T-helper 2 cell treated with Interferon-gamma antibody and Interleukin-4, amounts not matched to agents 100 ng/mL and 5 ng/mL, for 36 hours (primary cell): ENCODE measurements at regions not wholly inside any gene's neighbourhood (a gene's known extent, or its start where the extent isn't known, plus 50 kb on each side); places are given as distances from the start of the nearest gene placed in this dataset.

Source experiments
- intact Hi-C: fragments of 100-400 bp; cut with micrococcal nuclease; formaldehyde crosslinking; loops from one replicate; pipeline ENCODE4 v1.15.1; 2023

DNA sequence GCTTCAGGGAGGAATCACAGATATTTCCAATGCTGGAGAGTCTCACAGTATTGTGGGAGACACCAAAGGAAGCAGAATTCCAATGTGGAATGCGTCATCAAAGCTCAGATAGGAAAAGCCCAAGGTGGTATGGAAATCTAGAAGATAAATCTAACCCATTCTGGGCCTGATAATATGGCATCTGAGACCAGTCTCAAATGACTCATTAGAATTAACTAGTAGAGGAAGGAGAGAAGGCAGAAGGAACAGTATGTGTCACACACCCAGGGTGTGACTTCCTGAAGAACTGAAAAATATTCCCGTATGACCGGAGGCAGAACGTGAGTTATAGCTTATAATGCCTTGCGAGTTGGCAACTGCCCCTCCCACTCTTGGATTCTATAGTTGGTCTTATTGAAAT is 499.2 kb downstream of the PLPP3 start:
- intact Hi-C loops = no loop called here

DNA sequence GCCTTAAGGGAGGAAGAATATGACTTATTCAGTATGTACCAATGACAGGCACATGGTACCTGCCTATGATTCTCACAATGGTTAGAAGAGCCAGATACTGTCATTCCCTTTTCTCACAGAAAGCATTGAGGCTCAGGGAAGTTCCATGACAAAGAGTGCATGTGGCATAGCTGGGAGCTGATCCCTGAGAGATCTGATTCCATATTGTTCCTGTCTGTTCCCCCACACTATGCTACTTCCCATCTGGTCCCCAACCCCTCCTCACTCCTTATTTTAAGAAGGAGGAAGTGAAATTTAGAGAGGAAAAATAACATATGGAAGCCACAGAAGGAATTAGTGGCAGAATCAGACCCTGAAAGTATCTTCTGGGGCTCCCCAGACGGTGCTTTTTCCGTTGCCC is 500.0 kb downstream of the PLPP3 start:
- intact Hi-C loops = no loop called here

GRCh38 chr1:56077206-56077605 is 502.2 kb downstream of the PLPP3 start:
- intact Hi-C loops = no loop called here

DNA sequence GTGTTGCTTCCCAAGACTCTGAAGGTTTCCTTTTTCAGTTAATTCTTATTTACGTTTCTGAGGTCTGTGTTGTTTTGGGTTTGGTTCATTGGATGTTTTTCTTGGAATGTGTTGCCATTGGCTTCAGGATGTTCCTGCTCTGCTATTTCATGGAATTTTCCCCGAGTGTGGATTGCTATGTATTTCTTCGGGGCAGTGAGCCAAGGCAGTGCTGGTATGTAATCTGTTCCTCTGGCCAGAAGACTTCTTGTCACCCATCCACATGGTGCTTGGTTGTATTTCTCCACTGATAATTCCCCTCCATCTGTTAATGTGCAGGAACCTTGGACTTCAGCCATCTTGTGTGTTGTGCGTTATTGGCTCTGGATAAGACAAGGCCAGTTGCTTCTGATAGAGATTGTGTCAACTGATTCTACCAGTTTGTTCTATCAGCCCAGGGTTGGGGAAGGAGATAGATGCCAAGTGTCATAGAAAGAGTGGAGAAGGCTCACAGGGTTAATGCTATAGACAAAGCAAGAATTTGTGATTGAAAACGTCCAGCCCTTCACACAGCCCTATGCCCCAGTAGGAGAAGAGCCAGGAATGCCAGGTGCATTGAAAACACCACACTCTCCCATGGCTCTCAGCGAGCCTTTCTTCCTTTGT is 505.2 kb downstream of the PLPP3 start:
- intact Hi-C loops = no loop called here

- intact Hi-C loops = no loop called here
These were observed 505.8 kb downstream of the PLPP3 start for GRCh38 chr1:56073614-56074006.

DNA sequence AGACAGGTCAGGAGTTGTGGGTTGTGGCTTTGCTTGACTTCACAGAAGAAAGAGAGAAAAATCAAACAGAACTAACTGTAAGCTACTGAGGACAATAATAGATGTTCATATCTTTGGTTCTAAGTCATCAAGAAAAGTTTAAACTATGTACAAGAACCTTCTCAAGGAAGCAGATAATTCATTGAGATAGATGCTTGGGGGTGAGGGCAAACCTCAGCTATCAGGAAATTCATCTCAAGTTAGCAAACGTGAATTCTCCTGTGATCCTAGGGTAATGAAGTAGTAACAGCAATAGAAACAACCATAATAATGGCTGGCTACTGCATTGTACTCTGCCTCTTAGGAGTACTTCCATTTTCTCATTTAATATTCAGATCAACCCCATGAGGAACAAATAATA is 506.2 kb downstream of the PLPP3 start:
- intact Hi-C loops = no loop called here

- intact Hi-C loops = no loop called here
These were observed 507.1 kb downstream of the PLPP3 start for GRCh38 chr1:56072310-56072709.

DNA sequence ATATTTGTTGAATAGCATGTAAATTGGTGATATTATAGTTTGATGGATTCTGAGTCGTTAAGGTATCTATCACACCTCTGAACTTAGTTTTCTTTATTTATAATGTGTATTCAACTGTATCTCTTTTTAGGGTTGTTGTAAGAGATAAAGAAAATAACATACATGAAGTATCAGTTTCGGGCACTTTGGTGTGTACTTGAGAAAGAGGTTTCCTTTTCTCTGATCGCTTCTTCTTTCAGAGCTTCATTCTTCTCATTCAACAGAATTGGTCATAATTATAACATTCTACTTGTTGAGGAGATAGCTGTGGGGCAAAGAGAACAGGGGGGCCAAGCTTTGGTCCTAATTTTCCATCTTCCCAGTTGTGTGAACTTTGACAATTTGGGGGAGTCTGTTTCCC is 508.0 kb downstream of the PLPP3 start:
- intact Hi-C loops = no loop called here

GRCh38 chr1:56070601-56071000 is 508.8 kb downstream of the PLPP3 start:
- intact Hi-C loops = no loop called here

- intact Hi-C loops = no loop called here
These were observed 509.5 kb downstream of the PLPP3 start for GRCh38 chr1:56069824-56070223.

GRCh38 chr1:56068908-56069307 is 510.5 kb downstream of the PLPP3 start:
- intact Hi-C loops = no loop called here

DNA sequence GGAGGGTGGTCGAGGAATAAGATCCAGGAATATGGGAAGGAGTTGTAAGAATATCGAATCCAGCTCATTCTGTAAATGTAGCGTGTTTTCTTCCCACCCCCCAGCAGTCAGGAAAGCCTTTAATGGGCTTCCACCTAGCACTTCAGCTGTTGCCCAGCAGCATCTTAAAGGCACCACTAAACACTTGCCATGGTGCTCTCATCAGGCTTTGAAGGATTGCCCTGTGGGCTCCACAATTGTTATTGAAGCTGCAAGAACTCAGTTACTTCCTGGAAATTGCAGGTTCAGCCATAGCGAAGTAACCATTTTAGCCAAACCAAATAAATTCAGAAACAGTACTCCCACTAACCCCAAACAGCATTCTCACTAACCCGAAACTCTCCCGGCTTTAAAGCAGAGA is 511.2 kb downstream of the PLPP3 start:
- intact Hi-C loops = no loop called here

- intact Hi-C loops = no loop called here
These were observed 513.6 kb downstream of the PLPP3 start for GRCh38 chr1:56065729-56066128.

GRCh38 chr1:56064705-56065104 is 514.7 kb downstream of the PLPP3 start:
- intact Hi-C loops = no loop called here

DNA sequence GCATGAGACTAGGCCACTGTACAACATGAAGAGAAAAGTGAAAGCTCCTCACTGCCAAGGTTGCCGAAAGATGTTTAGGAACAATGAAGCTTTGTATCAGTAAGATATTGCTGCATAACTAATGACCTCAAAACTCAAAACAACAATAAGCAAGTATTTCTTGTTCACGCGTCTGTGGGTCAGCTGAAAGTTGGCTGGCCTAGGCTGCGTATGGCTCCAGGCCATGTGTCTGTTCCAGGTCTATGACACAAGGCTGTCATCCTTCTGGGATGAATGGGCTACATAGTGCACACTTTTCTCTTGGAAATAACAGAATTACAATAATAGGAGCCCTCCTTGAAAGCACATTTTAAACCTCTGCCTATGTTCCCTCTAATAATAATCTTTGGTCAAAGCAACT is 515.9 kb downstream of the PLPP3 start:
- intact Hi-C loops = no loop called here

DNA sequence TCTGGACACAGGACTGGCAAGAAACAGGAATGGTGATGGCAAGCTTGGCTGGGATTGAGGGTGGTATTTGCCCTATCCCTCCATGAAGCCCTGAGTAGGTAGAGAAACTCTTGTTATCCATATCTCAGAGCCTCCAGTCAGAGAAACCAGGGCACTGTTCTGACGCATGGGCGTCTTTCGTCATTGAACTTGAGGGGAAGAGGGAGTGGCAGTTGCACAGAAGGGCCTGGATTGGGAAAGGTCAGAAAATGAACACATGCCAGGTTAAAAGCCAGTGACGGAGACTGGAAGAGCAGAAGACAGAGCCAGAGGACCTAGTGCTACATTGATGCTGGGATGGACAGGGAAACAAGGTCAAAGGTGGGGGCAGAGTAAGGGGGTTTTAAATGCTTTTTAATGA is 516.7 kb downstream of the PLPP3 start:
- intact Hi-C loops = no loop called here

DNA sequence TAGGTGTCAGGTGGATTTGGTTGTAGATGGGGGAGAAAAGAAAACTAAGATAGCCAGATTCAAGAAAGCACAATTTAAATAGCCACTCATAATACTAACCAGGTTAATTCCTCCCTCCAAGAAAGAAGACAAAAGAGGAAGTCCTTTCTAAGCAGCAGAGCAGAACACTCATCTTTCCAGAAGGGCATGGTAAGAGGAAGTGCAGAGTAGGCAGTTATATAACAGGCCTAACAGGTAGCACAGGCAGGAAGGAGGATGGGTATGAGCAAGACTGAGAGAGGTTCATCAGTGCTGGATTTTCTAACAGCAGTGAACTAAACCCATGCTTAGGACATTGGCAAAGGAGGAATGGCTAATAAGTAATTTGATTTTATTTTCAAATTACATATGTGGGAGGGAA is 517.5 kb downstream of the PLPP3 start:
- intact Hi-C loops = no loop called here

- intact Hi-C loops = no loop called here
These were observed 518.5 kb downstream of the PLPP3 start for GRCh38 chr1:56060906-56061305.

GRCh38 chr1:56057466-56058405 is 521.6 kb downstream of the PLPP3 start:
- intact Hi-C loops = no loop called here

DNA sequence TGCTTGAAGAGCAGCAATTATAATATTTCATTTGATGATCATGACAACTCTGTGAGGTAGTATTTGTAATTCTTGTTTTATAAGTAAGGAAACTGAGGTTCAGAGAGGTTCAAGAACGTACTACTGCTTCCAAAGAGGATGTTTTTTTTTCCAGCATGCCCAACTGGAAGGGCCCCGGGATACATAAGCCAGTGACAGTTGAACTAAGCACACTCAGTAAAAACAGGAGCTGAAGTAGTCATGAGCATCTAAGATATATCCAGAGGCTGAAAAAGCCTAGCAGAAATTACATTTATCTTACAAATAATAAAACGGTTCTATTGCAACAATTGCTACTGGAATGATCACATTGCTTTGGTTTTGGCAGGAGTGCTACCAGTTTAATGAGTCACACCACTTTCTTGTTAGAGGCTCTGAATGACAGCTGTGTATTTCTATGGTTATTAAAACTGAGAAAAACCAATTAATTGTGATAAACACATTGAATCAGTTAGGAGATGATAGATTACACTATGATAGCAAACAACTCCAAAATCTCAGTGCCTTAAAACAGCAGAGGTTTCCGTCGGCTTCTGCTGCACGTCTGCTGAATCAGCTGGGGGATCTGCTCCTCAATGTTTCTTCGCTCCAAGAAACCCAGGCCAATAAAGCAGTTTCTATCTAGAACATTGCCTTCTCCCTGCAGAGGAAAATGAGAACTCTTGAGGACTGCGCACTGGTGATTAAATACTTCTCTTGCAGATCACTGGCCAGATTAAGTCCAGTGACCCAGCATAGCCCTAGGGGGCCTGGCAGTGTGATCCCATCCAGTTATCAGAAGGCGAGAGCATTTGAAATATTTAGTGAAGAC is 522.7 kb downstream of the PLPP3 start:
- intact Hi-C loops = no loop called here

GRCh38 chr1:56054959-56055358 is 524.4 kb downstream of the PLPP3 start:
- intact Hi-C loops = no loop called here

GRCh38 chr1:56052041-56052440 is 527.3 kb downstream of the PLPP3 start:
- intact Hi-C loops = no loop called here
